Tibial nerve (tissue), 4 donors: ENCODE measurements at regions not wholly inside any gene's neighbourhood (a gene's known extent, or its start where the extent isn't known, plus 50 kb on each side); places are given as distances from the start of the nearest gene placed in this dataset.
A peak's percentile ranks its signal among the peaks of the same experiment; 100 is the strongest.

Source experiments
- DNase-seq, 2 donors: peaks; one replicate each; pipeline ENCODE4 v3.0.0-alpha.2; 2019; ENCODE audit warnings: low spot score in 2 of 2
- H3K27ac ChIP-seq, 4 donors: fragments of 200-600 bp; sonication (generic) in 3 of 4; one replicate each; pipeline ENCODE4 v1.5.1; 2017 to 2019; ENCODE audit warnings: mild to moderate bottlenecking in 1 of 4
- H3K27me3 ChIP-seq, 2 donors: fragments of 200-600 bp; sonication (generic) in 1 of 2; one replicate each; pipeline versions ENCODE4 v1.5.1 to v1.6.0; 2017 to 2019
- H3K36me3 ChIP-seq, 3 donors: fragments of 200-600 bp; sonication (generic); one replicate each; pipeline ENCODE4 v1.5.1; 2018 to 2019
- H3K4me1 ChIP-seq, 4 donors: fragments of 200-600 bp; sonication (generic) in 3 of 4; one replicate each; pipeline ENCODE4 v1.5.1; 2017 to 2019
- H3K4me3 ChIP-seq, 4 donors: fragments of 200-600 bp; sonication (generic) in 3 of 4; one replicate each; pipeline ENCODE4 v1.5.1; 2017 to 2019; ENCODE audit warnings: mild to moderate bottlenecking in 1 of 4, moderate library complexity in 1 of 4
- H3K9me3 ChIP-seq, 4 donors: fragments of 200-600 bp; sonication (generic) in 3 of 4; one replicate each; pipeline ENCODE4 v1.5.1; 2017 to 2019
- EP300 ChIP-seq, 2 donors: sonication (generic); formaldehyde crosslinking; IDR thresholded peaks; one replicate each; pipeline ENCODE4 v1.6.1; 2017; ENCODE audit warnings: antibody characterized with exemption in 2 of 2, mild to moderate bottlenecking in 1 of 2
- POLR2A ChIP-seq, 2 donors: fragments of 450-650 bp; IDR thresholded peaks; one replicate each; pipeline ENCODE4 v1.6.1; 2017; ENCODE audit warnings: antibody characterized with exemption in 2 of 2, mild to moderate bottlenecking in 2 of 2, moderate library complexity in 2 of 2
- WGBS, 2 donors: methylation state at CpG; one replicate each; pipeline ENCODE4 v1.1.5; 2018; 5-methylcytosine and 5-hydroxymethylcytosine counted together
- TF ChIP-seq, protein P1 (sequence below), 5 experiments: fragments of 200-600 bp in 3 of 5; fragments of 450-650 bp in 2 of 5; sonication (generic) in 3 of 5; IDR thresholded peaks; one replicate each; pipeline ENCODE4 v1.5.1; 2016 to 2019; ENCODE audit warnings: antibody characterized with exemption in 5 of 5, mild to moderate bottlenecking in 3 of 5, moderate library complexity in 2 of 5

DNA sequence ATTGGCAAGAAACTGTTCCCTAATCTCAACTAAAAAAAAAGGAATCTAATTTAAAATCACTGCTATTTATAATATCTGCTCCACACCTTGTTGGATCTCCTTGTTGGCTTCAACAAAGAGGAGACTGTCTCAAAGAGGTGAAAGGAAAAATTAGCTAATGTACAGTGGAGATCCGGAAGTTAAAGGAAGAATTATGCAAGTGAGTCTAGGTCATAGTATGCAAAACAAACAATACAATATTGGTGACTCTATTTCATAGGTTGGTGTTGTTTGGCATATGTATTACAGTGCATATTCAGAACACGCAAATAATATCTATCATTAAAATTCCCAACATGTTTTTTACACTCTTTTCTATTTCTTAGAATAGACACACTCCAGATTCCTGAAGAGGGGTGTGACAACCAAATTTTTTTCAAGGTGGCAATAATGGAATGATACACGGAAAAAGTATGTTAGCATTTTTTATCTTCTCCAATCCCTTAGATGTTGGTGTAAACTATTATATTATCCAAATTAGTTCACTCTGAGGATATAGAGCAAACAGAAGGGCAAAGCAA lies 685.3 kb downstream of the KCNA4 start:
- Histone ChIP-seq H3K4me1 (peaks cover 0 to 6% (median 0%) of the 10 kb centered on the region in 4 donors), H3K36me3 (no peaks in the 10 kb centered on the region), H3K27me3 (no peaks in the 10 kb centered on the region), H3K9me3 (no peaks in the 10 kb centered on the region), H3K4me3 (no peak overlapping the region), H3K27ac (no peak overlapping the region)
- WGBS, 2 donors = 77 to 79% methylated on average over 3 of the region's 3 CpGs
- no peak for DNase-seq
- TF ChIP-seq POLR2A (IDR thresholded peaks at IDR 0.05) (no peak), EP300 (IDR thresholded peaks at IDR 0.05) (no peak)
- TF ChIP-seq, protein P1, sequence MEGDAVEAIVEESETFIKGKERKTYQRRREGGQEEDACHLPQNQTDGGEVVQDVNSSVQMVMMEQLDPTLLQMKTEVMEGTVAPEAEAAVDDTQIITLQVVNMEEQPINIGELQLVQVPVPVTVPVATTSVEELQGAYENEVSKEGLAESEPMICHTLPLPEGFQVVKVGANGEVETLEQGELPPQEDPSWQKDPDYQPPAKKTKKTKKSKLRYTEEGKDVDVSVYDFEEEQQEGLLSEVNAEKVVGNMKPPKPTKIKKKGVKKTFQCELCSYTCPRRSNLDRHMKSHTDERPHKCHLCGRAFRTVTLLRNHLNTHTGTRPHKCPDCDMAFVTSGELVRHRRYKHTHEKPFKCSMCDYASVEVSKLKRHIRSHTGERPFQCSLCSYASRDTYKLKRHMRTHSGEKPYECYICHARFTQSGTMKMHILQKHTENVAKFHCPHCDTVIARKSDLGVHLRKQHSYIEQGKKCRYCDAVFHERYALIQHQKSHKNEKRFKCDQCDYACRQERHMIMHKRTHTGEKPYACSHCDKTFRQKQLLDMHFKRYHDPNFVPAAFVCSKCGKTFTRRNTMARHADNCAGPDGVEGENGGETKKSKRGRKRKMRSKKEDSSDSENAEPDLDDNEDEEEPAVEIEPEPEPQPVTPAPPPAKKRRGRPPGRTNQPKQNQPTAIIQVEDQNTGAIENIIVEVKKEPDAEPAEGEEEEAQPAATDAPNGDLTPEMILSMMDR (IDR thresholded peaks at IDR 0.05) = no peak

DNA sequence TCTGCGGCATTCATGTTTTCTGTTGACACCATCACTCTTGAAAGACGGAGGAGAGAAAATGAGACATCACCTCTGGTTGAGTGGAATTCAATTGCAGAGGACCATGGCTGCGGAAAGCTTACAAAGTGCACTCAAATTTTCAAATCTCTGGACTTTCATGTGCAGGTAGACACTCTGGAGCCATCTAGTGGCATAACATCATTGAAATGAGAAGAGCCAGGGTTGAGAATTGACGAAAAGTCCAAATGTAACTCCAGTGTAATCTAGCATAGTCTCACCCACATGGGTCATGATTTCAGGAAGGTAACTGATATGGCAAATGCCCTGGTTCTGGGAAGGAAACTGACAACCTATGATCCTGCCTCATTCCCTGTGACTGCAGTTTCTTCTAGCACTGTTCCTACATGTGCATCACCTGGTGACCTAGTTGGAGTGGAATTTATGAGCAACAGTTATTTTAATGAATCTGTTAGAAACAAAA lies 687.8 kb downstream of the KCNA4 start:
- 38 to 49% methylated on average over 3 to 4 of the region's 4 CpGs for WGBS, 2 donors
- H3K4me1 ChIP-seq = peaks cover 0 to 1% (median 0%) of the 10 kb centered on the region in 4 donors
- H3K4me3 ChIP-seq = no peak overlapping the region
- no peaks in the 10 kb centered on the region for H3K9me3 ChIP-seq
- no peak for DNase-seq
- no peak overlapping the region for H3K27ac ChIP-seq
- H3K36me3 ChIP-seq = no peaks in the 10 kb centered on the region
- no peaks in the 10 kb centered on the region for H3K27me3 ChIP-seq
- TF ChIP-seq POLR2A (IDR thresholded peaks at IDR 0.05) (no peak), EP300 (IDR thresholded peaks at IDR 0.05) (no peak)
- TF ChIP-seq, protein P1 (IDR thresholded peaks at IDR 0.05) = peak in 1 of 5 experiments; percentile 28

DNA sequence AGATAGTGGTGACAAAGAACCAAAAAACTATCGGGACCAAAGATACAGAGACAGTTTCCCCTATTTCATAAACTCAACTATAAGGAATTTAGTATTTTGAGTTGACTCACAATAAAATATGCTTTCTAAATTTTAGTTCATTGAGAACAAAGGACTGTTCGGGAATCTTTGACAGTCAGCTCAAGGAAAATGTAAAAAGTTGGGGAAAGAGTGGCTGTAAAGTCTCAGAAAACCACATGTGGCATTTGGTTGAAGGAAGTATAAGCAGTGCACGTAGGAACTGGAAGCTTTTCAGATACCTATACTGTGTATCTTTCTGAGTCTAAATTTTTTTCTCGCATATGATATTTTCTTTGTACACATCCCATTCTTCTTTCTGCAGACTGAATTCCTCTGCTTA lies 688.9 kb downstream of the KCNA4 start:
- no peak for TF ChIP-seq POLR2A (IDR thresholded peaks at IDR 0.05)
- TF ChIP-seq, protein P1 (IDR thresholded peaks at IDR 0.05) = no peak
- no peak for TF ChIP-seq EP300 (IDR thresholded peaks at IDR 0.05)
- WGBS, 2 donors = 84 to 88% methylated on average over 4 of the region's 4 CpGs
- Histone ChIP-seq H3K4me3 (no peak overlapping the region), H3K9me3 (no peaks in the 10 kb centered on the region), H3K27me3 (no peaks in the 10 kb centered on the region), H3K27ac (no peak overlapping the region), H3K4me1 (no peaks in the 10 kb centered on the region), H3K36me3 (no peaks in the 10 kb centered on the region)
- no peak for DNase-seq

DNA sequence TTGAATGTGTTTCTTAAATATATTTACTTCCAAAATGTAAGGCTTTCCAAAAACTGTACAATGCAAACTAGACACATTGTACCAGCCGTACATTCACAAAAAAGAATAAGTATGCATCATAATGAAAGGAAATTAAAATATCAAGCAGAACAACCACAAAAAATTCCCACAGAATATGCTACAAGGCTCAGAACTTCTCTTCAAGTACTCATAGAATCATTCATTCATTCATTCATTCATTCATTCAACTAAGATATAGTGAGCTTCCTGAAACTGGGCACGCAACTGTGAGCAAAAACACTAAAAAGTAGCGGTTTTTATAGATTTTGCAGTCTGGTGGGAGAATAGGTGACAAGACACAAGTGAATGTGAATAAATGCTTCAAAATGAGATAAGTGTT lies 690.1 kb downstream of the KCNA4 start:
- Histone ChIP-seq H3K27me3 (no peaks in the 10 kb centered on the region), H3K4me1 (no peaks in the 10 kb centered on the region), H3K27ac (no peak overlapping the region), H3K36me3 (no peaks in the 10 kb centered on the region), H3K9me3 (no peaks in the 10 kb centered on the region), H3K4me3 (no peak overlapping the region)
- TF ChIP-seq POLR2A (IDR thresholded peaks at IDR 0.05) = no peak
- TF ChIP-seq, protein P1 (IDR thresholded peaks at IDR 0.05) = no peak
- no peak for TF ChIP-seq EP300 (IDR thresholded peaks at IDR 0.05)
- DNase-seq = no peak
- 87 to 90% methylated on average over 3 of the region's 3 CpGs for WGBS, 2 donors

DNA sequence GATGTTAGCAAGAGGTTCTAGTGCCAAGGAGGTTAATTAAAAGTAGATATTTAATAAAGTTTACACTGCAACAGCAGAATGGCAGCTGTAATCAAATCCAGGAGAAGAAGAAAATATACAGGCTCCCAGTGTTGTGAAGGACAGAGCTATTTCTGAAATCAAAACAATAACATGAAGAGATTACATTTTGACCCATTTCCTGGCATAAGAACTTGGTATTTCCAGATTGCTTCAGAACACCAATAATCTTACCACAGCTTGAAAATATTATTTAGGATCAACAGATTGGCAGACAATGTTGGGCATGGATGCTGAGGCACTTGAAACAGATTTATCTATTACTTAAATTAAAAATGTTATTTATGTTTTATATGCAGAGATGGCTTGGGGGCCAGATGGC lies 692.5 kb downstream of the KCNA4 start:
- Histone ChIP-seq H3K27me3 (no peaks in the 10 kb centered on the region), H3K4me3 (no peak overlapping the region), H3K9me3 (no peaks in the 10 kb centered on the region), H3K4me1 (no peaks in the 10 kb centered on the region), H3K36me3 (no peaks in the 10 kb centered on the region), H3K27ac (no peak overlapping the region)
- no peak for DNase-seq
- no peak for TF ChIP-seq EP300 (IDR thresholded peaks at IDR 0.05)
- no peak for TF ChIP-seq POLR2A (IDR thresholded peaks at IDR 0.05)
- TF ChIP-seq, protein P1 (IDR thresholded peaks at IDR 0.05) = no peak
